Left renal cortex interstitium (tissue), 4 donors: ENCODE measurements at regions not wholly inside any gene's neighbourhood (a gene's known extent, or its start where the extent isn't known, plus 50 kb on each side); places are given as distances from the start of the nearest gene placed in this dataset.
"Not testable (repeated sequence)": the region's sequence is repeated elsewhere in the genome, so short reads cannot be mapped to it uniquely, and the experiment has no call there.

Source experiments
- DNase-seq, 4 donors: peaks; one replicate each; pipeline ENCODE4 v3.0.0-alpha.2; 2013; ENCODE audit warnings: low read depth in 4 of 4, low spot score in 2 of 4, missing footprints in 1 of 4

DNA sequence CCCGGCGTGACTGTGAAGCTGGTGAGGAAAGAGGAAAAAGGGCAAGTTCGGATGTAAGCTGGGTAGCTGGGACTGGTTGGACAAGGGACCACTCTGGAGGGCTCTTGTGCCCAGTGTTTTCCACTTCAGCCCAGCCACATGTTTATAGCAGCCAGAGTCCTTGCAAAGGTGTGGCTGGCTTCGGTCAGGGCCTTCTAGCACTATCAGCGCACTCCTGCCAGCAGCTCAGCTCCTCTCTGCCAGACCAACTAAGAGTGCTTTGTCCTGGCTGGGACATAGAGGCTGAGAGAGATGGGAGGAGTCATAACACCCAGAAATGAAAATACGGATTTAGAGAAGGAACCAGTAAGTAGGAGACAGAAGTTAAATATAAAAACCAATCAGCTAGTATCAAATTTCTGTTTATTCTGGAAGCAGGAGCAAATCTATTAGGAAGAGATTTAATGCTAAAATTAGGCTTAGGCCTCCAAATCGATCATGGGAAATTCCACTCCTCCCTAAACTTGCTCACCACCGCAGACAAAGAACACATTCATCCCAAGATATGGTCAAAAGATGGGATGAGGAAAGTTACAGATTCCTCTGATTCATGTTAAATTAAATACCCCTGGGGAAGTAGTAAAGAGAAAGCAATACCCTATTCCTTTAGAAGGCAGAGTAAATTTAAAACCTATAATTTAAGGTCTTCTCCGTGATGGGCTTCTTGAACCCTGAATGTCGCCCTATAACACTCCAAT is 135.0 kb downstream of the RALA start:
- DNase-seq: no peak

DNA sequence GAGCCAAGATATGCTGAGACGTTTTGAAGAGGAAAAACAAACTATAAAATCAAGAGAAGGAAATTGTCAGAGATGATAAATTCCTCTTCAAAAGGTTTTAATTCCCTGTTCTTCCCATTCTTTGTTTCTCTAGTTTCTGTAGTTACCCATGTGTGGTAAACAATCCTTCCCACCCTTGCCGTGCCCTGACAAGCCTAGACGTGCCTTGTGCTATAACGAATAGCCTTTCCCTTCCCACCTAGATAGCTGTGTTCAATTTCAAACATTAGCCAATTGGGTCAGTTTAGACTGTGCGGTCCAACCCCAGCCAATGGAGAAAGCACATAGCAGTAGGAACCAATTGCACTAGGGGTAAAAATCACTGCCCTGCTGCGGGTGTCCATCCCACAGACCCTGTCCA is 138.1 kb downstream of the RALA start:
- no peak for DNase-seq

DNA sequence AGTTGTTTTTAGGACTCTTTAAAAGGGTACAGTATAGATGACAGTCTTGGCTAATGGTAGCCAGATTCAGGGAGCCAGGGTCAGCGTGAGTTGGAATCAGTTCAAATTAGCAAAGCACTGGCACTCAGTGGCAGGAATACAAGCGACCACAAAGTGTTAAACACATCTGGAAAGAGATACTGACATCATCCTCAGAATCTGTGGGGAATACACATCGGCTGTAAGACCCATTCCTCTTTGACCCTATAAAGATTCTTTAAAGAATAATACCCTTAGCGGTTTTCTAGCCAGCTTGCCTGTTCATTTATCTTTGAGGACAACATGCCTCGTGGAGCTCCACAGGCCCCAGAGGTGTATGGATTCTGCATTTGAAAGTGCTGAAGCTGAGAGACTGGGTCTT is 139.1 kb downstream of the RALA start:
- not testable (repeated sequence) for DNase-seq

DNA sequence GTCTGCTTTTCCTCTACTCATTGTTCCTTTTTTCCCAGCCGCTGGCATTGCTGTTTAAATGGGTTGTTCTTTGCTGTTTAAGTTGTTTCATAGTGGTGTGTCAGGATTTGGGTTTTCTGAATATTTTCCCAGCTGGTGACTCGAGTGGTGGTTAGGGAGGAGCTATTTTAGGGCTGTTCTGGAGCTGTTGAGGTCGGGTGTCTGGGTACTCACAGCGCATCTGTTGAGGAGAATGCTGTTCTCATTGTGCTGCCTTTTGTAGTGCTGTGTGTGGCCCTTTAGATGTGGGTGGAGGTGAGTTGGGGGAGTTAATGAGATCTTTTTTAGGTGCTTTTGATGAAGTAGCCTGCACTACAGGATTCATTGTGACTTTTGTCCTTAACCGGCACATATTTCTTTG is 139.5 kb downstream of the RALA start:
- not testable (repeated sequence) for DNase-seq

DNA sequence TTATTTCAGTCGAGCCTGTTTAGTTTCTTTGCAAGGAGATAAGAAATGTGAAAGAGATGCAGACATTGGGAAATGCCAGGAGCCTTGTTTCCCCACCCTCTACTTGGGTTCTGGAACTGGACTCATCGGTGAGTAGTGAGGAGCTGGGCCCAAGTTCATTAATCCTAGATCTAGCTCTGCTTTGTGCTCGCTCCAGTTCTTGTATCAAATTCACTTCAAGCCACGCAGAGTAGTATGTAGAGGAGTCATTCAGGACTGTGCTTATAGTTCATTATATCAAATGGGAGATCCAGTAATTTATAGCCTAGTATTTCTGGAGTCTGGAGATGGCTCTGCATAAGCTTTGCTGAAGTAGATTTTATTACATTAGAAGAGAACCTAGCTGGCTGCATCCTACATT is 142.5 kb downstream of the RALA start:
- DNase-seq: not testable (repeated sequence)

DNA sequence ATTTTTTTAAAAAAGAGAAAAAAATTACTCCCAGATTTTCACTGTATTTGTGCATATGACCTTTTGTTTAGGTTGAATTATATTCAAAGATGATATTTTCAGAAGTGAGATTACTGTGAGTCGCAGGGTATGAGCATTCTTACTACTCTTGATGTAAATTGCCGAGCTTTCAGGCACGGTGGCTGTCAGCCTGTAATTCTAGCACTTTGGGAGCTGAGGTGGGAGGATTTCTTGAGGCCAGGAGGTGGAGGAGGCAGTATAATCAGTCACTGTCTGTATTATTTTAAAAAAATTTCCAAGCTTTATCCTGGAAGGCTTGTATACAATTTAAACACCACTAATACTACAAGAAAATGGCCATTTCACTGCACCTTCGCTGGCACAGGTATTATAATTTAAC is 145.1 kb downstream of the RALA start:
- DNase-seq: not testable (repeated sequence)

DNA sequence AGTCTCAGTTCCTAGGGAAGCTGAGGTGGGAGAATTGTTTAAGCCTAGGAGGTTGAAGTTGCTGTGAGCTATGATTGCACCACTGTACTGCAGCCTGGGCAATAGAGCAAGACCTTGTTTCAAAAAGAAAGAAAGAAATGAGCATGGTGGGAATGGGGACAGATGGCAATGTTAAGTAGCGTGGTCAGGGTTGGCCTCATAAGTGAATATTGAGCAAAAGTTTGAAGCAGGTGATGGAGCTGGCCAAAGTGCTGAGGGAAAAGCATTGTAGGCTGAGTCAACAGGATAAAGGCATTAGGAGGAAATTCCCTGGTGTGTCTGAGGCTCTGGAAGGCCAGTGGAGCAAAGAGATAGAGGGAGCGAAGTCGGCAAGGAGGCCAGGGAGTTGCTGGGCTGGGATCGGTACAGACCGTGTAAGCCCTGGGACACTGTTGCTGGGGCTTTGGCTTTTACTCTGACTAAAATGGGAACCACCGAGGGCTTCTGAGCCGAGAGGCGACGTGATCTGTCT is 151.0 kb downstream of the RALA start:
- not testable (repeated sequence) for DNase-seq

DNA sequence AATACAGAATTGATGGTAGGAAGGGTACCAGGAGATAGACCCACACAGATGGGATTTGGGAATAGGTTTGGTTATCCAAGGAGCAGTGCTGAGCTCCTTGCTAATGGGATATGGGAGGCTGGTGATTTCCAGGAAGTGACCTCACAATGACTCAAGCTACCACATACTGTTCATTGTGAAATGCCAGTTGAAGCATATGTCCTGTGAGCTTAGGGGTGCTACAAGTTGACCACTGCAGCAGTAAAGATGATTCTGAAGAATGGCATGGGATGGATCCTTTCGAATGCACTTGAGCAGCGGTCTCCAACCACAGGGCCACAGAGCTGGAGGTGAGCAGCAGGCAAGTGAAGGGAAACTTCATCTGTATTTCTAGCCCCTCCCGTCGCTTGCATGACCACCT is 158.2 kb downstream of the RALA start:
- not testable (repeated sequence) for DNase-seq

DNA sequence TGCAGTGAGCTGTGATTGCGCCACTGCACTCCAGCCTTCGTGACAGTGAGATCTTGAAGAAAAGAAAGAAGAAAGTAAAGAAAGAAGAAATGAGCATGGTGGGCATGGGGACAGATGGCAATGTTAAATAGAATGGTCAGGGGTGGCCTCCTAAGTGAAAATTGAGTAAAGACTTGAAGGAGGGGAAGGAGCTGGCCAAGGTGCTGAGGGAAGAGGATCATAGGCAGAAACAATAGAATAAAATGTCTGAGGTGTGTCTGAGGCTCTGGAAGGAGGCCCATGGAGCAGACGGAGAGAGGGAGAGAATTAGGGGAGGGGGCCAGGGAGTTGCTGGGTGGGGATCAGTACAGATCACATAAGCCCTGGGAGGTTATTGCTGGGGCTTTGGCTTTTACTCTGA is 163.1 kb downstream of the RALA start:
- DNase-seq: not testable (repeated sequence)

DNA sequence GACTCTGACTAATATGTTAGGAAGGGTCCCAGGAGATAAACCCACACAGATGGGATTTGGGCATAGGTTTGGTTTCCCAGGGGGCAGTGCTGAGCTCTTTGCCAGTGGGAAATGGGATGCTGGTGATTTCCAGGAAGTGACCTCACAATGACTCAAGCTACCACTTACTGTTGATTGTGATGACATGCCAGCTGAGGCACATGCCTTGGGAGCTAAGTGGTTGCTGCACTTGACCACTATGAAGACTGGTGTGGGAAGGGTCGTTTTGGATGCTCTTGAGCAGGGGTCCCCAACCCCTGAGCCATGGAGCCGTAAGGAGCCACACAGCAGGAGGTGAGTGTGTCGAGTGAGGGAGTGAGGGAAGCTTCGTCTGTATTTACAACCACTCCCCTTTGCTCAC is 159.0 kb upstream of the CDK13 start:
- not testable (repeated sequence) for DNase-seq

DNA sequence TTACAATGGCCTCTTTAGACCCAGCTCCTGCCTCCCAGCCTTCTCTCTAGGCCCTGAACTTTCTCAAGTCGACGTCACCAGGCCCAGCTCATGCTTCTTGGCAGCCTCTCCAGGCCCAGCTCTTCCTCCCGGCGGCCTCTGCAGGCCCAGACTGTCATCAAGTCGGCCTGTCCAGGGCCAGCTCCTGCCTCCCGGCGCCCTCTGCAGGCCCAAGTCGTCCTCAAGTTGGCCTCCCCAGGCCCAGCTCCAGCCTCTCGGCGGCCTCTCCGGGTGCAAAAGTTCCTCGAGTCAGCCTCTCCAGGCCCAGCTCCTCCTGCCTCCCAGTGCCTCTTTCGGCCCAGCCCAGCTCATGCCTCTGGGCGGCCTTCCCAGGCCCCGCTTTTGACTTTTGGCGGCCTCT is 158.1 kb upstream of the CDK13 start:
- DNase-seq: not testable (repeated sequence)

DNA sequence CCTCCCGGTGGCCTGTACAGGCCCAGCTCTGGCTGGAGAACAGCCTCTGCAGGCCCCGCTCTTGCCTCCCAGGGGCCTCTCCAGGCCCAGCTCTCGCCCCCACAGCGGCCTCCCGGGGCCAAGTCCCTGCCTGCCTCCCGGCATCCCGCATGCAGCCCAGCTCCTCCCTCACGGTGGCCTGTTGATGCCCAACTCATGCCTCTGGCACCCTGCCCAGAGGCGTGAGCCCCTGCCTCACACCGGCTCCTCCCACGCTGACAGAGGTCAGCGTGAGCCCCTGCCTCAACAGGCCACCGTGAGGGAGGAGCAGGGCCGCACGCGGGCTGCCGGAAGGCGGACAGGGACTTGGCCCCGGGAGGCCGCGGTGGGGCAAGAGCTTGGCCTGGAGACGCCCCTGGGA is 157.0 kb upstream of the CDK13 start:
- not testable (repeated sequence) for DNase-seq

DNA sequence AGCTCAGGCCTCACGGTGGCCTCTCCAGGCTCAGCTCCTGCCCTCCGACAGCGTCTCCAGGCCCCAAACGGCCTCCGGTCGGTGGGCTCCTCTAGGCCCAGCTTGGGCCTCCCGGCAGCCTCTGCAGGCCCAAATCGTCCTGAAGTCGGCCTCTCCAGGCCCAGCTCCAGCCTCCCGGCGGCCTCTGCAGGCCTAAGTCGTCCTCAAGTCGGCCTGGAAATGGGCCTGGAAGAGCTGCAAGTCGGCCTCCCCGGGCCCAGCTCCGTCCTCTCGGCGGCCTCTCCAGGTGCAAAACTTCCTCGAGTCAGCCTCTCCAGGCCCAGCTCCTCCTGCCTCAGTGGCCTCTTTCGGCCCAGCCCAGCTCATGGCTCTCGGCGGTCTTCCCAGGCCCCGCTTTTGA is 156.2 kb upstream of the CDK13 start:
- DNase-seq: not testable (repeated sequence)

DNA sequence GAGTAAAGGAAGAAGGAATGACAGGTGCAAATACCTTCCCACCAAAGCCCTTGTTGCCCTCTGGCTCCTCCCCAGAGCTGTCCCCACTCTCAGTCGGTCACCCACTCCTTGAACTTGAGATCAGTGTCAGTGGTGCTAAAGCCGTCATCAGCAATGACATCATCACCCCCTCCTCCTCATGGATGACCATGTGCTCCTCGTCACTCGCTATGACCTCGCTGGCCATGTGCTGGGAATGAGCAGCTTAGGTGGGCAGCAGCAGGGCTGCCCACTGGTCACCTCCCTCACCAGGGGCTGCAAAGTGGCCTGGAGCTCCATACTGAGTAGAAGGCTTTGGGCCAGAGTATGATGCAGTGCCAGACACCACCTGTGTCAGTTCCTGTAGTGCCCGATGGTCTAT is 153.1 kb upstream of the CDK13 start:
- DNase-seq: not testable (repeated sequence)

DNA sequence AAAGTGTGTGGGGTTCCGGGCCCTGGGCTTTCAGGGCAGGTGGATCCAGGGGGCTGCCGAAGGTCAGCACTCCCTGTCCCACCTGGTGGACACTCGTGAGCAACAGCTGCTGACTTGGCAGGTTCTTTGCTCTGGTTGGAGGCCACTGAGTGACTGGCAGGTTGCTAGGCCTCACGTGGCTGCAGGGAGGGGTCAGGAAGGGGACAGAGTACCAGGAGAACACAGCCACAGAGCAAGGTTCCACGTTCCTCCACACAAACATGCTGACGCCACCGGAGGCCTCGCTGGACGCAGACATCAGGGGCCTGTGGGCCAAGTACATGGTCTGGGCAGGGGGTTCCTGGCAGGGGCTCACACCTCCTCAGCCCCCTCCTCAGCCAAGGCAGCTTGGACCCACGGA is 152.0 kb upstream of the CDK13 start:
- DNase-seq: not testable (repeated sequence)

DNA sequence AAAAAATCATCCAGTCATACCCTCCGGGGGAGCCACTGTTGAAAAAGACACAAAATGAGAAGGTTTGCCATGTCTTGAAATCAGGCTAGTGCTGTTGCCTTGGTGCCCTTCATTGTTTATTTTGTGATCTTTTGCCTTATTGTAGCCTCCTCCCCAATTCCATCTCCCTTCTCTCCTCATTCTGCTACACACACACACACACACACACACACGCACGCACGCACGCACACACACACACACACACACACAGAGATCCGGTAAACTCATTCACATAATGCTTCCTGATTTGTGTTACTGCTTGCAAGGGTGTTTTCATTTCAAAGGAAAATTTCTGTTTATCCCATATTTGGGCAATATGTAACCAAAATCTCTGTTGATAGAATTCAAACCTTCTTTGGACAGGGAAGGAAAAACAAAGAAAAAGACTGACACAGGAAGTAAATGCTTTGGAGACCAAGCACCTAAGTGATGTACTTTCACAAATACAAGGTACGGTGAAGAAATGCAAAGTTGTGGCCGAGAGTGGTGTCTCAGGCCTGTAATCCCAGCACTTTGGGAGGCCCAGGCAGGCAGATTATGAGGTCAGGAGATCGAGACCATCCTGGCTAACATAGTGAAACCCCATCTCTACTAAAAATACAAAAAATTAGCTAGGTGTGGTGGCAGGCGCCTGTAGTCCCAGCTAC is 141.1 kb upstream of the CDK13 start:
- no peak for DNase-seq

DNA sequence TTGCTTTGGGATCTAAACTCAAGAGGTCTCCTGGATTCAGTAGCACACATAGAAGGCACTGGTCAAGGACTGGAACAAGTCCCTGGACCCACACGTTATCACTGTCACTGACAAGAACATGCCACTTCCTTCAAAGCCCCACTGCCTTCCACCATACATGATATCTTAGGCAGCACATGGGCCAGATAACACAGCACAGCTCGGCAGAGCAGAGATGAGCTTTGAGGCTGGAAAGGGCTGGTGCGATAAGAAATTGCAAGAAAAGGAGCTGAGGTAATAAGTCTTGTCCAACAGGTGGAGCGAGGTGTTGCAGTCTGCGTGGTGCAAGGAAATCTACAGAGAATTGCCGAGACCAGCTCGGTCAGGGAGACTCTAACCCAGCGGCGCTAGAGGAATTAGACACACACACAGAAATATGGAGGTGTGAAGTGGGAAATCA is 139.8 kb upstream of the CDK13 start:
- no peak for DNase-seq

DNA sequence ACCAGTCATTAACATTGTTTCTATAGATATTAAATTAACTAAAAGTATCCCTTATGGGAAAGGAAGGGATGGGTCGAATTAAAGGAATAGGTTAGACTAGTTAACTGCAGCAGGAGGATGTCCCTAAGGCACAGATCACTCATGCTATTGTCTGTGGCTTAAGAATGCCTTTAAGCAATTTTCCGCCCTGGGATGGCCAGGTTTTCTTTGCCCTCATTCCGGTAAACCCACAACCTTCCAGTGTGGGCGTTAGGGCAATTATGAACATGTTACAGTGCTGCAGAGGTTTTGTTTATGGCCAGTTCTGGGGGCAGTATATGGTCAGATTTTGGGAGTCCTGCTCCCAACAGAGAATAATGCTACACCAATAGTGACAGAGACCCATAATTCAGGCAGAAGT is 139.3 kb upstream of the CDK13 start:
- DNase-seq: no peak

DNA sequence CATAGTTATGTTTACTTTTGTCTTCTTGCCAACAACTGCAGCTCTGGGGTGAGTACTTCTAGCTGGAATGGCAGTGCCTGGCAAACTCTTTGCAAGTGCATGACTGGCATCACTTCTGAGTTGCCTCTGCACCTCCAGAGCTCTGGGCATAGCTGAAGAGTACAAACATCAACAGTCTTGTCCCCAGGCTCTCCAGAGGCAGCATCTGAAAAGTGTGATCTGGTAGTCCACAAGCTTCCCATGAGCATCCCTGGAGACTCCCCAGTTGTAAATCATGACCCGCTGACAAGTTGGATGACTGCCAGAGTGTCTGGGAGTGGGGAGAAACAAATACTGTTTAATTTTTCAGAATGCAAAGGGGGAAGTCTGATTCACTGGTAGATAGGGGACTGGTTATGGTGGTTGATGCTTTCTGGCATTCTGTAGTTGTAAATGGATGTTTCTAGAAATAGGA is 138.9 kb upstream of the CDK13 start:
- peak; percentile 11 to 56 (median 34) for DNase-seq

DNA sequence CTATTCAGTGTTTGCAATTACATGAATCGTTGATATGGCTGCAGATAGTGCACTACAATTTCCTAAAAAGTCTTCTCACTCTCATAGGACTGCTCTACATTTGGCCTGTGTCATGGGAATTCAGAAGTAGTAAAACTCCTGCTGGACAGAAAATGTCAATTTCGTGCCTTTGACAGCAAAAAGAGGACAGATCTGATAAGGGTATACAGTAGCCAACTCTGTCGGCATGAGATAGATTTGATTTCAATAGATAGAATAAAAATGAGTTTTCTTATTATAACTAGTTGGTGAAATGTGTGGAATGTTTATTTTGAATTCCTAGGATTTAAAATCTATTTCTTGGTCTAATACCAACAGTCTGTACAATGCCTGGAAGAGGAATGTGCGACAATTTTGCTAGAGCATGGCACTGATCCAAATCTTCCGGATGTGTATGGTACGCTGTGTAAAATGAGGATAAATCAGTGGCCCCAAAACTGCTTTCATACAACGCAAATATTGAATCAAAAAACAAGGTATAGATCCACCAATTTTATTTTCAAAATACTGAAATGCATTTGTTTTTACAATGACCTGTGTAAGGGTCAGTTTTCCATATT is 133.5 kb upstream of the CDK13 start:
- DNase-seq: no peak

DNA sequence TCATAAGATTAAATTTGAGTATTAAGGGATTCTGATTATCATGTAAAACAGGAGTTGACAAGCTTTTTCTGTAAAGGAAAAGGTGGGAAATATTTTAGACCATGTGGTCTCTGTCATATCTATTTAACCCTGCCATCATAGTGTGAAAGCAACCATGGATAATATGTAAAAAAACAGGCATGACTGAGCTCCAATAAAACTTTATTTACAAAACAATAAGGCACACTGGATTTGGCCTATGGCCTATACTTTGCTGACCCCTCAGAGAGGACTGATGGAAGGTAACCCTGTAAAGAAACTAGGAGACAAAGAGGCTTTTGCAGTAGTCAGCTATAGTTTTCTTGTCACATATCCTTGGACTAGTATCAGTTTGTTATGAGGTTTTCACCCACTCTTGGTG is 130.5 kb upstream of the CDK13 start:
- DNase-seq: no peak
